ENCODE measurements at regions not wholly inside any gene's neighbourhood (a gene's known extent, or its start where the extent isn't known, plus 50 kb on each side); places are given as distances from the start of the nearest gene placed in this dataset.

DNA sequence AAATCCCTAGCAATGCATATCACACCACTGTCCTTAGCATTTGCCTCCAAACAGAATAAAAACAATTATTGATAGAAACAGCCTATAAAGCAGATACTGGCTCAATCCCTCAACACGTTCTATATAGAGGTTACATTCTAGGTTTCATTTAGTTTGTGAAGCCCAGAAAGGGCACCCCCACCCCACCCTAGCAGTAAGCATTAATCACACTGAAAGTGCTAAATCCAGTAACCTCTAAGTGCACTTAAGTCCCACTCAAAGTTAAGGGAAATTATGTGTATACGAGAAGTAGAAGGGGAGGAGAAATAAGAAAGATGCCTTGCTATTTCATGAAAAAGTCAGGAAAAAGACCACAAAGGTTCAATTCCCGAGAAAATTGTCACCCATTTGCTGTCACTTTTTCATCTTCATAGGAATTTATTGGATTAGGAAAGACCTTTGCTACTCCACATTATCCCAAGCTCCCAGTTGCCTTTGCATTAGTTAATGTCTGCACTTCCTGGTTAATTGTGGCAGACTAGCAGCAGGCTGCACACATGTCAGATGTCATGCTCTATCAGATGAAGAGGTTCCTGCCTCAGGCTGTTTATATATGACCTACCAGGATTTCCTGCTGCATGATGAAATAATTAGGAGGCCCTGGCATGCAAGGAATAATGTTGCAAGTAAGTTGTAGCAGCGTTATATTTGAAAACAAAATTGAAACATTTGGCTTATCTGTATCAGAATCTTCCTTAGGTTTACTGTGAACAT is 54.5 kb upstream of the LHX8 start:
- intact Hi-C loops (cut with DNase I, micrococcal nuclease) = no loop called here
- Mint-ChIP-seq H3K36me3 (ENCODE audit: low read depth) (no peaks in the 10 kb centered on the region), H3K27ac (no peak overlapping the region), H3K4me3 (no peak overlapping the region), H3K4me1 (ENCODE audit: low read depth) (no peaks in the 10 kb centered on the region), H3K9me3 (peaks cover 4% of the 10 kb centered on the region), H3K27me3 (no peaks in the 10 kb centered on the region)
- H3K27me3 ChIP-seq (ENCODE audit: control insufficient read depth in 1 of 2, insufficient read depth in 2 of 2, low read length in 2 of 2) = no peaks in the 10 kb centered on the region
- DNase-seq (no peak), ATAC-seq (ENCODE audit: poor library complexity) (no peak)
- no peak overlapping the region for H3K4me3 ChIP-seq (ENCODE audit: low read length)
- H3K4me1 ChIP-seq (ENCODE audit: insufficient read depth, low read length) = no peaks in the 10 kb centered on the region
- TF ChIP-seq, protein P1, sequence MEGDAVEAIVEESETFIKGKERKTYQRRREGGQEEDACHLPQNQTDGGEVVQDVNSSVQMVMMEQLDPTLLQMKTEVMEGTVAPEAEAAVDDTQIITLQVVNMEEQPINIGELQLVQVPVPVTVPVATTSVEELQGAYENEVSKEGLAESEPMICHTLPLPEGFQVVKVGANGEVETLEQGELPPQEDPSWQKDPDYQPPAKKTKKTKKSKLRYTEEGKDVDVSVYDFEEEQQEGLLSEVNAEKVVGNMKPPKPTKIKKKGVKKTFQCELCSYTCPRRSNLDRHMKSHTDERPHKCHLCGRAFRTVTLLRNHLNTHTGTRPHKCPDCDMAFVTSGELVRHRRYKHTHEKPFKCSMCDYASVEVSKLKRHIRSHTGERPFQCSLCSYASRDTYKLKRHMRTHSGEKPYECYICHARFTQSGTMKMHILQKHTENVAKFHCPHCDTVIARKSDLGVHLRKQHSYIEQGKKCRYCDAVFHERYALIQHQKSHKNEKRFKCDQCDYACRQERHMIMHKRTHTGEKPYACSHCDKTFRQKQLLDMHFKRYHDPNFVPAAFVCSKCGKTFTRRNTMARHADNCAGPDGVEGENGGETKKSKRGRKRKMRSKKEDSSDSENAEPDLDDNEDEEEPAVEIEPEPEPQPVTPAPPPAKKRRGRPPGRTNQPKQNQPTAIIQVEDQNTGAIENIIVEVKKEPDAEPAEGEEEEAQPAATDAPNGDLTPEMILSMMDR (IDR thresholded peaks at IDR 0.05) = no peak
- POLR2A ChIA-PET = no interaction called here
- H3K36me3 ChIP-seq (ENCODE audit: insufficient read depth, low read length) = no peaks in the 10 kb centered on the region
- H3K9me3 ChIP-seq (ENCODE audit: control insufficient read depth in 1 of 2, insufficient read depth in 1 of 2, low read length in 2 of 2) = no peaks in the 10 kb centered on the region
- no peak overlapping the region for H3K27ac ChIP-seq (ENCODE audit: low read depth in 1 of 2, low read length in 2 of 2)
- CTCF ChIA-PET = no interaction called here

- no peak for ATAC-seq (ENCODE audit: poor library complexity)
- Histone ChIP-seq H3K27me3 (ENCODE audit: control insufficient read depth in 1 of 2, insufficient read depth in 2 of 2, low read length in 2 of 2) (no peaks in the 10 kb centered on the region), H3K9me3 (ENCODE audit: control insufficient read depth in 1 of 2, insufficient read depth in 1 of 2, low read length in 2 of 2) (no peaks in the 10 kb centered on the region), H3K4me1 (ENCODE audit: insufficient read depth, low read length) (no peaks in the 10 kb centered on the region), H3K27ac (ENCODE audit: low read depth in 1 of 2, low read length in 2 of 2) (no peak overlapping the region), H3K36me3 (ENCODE audit: insufficient read depth, low read length) (no peaks in the 10 kb centered on the region), H3K4me3 (ENCODE audit: low read length) (no peak overlapping the region)
- Mint-ChIP-seq H3K4me3 (no peak overlapping the region), H3K36me3 (ENCODE audit: low read depth) (no peaks in the 10 kb centered on the region), H3K27ac (no peak overlapping the region), H3K9me3 (peaks cover 6% of the 10 kb centered on the region), H3K27me3 (no peaks in the 10 kb centered on the region), H3K4me1 (ENCODE audit: low read depth) (no peaks in the 10 kb centered on the region)
- TF ChIP-seq, protein P1 (IDR thresholded peaks at IDR 0.05) = no peak
- CTCF ChIA-PET = no interaction called here
- no peak for DNase-seq
- intact Hi-C loops (cut with DNase I, micrococcal nuclease) = no loop called here
- POLR2A ChIA-PET = no interaction called here
Observed at GRCh38 chr1:75083223-75083622, 51.0 kb upstream of the LHX8 start.

DNA sequence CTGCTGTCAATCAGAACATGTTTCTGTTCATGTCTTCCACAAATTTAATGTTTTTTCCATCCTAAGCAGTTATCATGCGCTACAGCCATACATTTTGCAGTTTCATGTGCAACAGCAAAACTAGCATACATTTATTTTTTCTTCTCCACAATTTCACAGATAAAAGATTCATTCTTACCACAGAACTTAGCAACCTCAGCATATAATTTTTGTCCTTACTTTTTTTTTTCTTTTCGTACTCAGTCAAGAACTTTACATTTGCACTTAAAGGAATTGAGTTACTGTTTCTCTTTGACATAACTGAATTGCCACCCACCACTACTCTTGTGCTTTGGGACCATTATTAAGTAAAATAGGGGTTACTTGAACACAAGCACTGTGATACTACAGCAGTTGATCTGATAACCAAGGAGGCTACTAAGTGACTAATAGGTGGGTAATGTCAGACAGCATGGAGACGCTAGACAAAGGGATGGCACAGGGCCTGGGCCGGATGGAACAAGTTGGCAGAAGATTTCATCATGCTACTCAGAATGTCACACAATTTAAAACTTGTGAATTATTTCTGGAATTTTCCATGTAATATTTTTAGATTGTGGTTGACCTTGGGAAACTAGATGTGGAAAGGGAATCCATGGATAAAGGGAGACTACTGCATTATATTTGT is 50.2 kb upstream of the LHX8 start:
- no peak for ATAC-seq (ENCODE audit: poor library complexity)
- ChIA-PET POLR2A (no interaction called here), CTCF (no interaction called here)
- peaks cover 5% of the 10 kb centered on the region for H3K9me3 Mint-ChIP-seq
- Histone ChIP-seq H3K4me1 (ENCODE audit: insufficient read depth, low read length) (no peaks in the 10 kb centered on the region), H3K9me3 (ENCODE audit: control insufficient read depth in 1 of 2, insufficient read depth in 1 of 2, low read length in 2 of 2) (no peaks in the 10 kb centered on the region), H3K36me3 (ENCODE audit: insufficient read depth, low read length) (no peaks in the 10 kb centered on the region), H3K4me3 (ENCODE audit: low read length) (no peak overlapping the region), H3K27me3 (ENCODE audit: control insufficient read depth in 1 of 2, insufficient read depth in 2 of 2, low read length in 2 of 2) (no peaks in the 10 kb centered on the region), H3K27ac (ENCODE audit: low read depth in 1 of 2, low read length in 2 of 2) (no peak overlapping the region)
- no peaks in the 10 kb centered on the region for H3K4me1 Mint-ChIP-seq (ENCODE audit: low read depth)
- no peaks in the 10 kb centered on the region for H3K36me3 Mint-ChIP-seq (ENCODE audit: low read depth)
- H3K4me3 Mint-ChIP-seq = no peak overlapping the region
- intact Hi-C loops (cut with DNase I, micrococcal nuclease) = no loop called here
- TF ChIP-seq, protein P1 (IDR thresholded peaks at IDR 0.05) = no peak
- H3K27ac Mint-ChIP-seq = no peak overlapping the region
- H3K27me3 Mint-ChIP-seq = no peaks in the 10 kb centered on the region
- DNase-seq = no peak
